NCI-H1694 (cell line): ENCODE measurements at regions not wholly inside any gene's neighbourhood (a gene's known extent, or its start where the extent isn't known, plus 50 kb on each side); places are given as distances from the start of the nearest gene placed in this dataset.
"Not testable (repeated sequence)": the region's sequence is repeated elsewhere in the genome, so short reads cannot be mapped to it uniquely, and the experiment has no call there.

Experiments
- DNase-seq: peaks from one replicate; lab custom pipeline; 2025; lab: John Stamatoyannopoulos, UW

DNA sequence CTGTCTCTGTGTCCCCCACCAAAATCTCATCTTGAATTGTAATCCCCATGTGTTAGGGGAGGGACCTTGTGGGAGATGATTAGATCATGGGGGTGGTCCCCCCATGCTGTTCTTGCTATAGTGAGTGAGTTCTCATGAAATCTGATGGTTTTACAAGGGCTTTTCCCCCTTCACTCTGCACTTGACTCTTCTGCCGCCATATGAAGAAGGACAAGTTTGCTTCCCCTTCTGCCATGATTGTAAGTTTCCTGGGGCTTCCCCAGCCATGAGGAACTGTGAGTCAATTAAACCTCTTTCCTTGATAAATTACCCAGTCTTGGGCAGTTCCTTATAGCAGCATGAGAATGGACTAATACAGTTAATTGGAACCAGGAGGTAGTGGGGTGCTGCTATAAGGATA is 137.1 kb upstream of the RAB4A start:
- no peak for DNase-seq

DNA sequence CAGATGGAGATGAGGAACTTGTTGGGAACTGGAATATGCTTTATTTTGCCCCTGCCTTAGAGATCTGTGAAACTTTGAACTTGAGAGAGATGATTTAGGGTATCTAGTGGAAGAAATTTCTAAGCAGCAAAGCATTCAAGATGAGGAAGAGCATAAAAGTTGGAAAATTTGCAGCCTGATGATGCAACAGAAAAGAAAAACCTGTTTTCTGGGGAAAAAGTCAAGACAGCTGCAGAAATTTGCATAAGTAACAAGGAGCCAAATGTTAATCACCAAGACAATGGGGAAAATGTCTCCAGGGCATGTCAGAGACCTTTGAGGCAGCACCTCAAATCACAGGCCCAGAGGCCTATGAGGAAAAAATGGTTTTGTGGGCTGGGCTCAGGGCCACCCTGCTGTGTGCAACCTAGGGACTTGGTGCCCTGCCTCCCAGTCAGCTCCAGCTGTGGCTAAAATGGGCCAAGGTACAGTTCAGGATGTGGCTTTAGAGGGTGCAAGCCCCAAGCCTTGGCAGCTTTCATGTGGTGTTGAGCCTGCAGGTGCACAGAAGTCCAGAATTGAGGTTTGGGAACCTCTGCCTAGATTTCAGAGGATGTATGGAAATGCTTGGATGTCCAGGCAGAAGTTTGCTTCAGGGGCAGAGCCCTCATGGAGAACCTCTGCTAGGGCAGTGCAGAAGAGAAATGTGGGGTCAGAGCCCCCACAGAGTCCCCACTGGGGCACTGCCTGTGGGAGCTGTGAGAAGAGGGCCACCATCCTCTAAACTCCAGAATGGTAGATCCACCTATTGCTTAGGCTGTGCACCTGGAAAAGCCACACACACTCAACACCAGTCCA is 136.3 kb upstream of the RAB4A start:
- DNase-seq, result not testable (repeated sequence)

DNA sequence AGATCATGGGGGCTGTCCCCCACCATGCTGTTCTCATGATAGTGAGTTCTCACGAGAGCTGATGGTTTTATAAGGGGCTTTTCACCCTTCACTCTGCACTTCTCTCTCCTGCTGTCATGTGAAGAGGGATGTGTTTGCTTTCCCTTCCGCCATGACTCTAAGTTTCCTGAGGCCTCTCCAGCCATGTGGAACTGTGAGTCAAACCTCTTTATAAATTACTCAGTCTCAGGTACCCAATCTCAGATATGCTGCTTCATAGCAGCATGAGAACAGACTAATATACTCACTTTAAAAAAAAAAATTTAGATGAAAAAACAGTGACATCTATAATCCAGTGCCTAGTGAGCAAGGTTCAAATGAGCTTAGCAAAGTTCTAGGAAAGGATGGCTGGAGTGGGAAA is 135.1 kb upstream of the RAB4A start:
- DNase-seq, result no peak

DNA sequence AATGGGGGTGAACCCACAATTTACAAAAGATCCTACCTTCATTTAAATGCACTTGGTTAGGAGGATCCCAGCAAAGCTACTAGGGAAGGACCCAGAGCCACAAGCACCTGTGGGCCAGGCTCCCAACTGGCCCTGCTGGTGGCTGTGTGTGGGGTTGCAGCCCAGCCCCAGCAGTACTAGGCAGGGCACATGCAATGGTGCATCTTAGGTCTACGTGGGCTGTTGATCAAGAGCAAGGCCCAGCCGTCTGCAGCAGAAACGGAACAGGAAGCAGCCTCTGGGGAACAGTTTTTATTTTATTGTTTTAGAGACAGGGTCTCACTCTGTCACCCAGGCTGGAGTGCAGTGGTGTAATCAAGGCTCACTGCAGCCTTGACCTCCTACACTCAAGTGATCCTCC is 134.1 kb upstream of the RAB4A start:
- no peak for DNase-seq

DNA sequence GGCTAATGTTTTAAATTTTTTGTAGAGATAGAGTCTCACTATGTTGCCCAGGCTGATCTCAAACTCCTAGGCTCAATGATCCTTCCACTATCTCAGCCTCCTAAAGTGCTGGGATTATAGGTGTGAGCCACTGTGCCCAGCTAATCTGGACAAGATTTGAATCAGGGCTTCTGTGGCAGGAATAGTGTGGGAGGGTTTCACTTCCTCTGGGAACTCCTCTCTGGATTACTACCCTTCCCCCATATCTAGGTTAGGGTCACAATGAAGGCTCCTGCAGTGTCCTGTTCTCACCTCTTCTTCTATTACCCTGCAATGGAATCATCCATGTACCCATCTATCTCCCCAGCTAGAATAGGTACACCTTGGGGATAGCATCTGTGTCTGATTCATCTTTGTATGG is 133.6 kb upstream of the RAB4A start:
- no peak for DNase-seq

DNA sequence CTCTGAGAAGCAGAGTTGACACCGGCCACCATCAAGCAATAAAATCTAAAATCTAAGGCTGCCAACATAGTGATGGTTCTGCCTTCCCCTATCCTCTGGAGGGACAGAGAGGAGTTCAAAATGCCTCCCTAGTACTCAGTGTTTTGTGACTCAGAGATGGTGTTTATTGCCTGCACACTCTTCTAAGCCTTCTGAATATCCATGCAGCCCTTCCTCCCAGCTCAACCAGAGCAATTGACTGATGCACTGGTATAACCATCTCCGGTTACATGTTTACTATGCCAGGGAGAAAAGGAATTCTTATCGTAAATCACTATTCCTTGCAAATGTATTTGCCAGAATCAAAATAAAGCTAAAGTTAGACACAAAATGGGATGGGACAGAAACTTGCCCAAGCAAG is 132.9 kb upstream of the RAB4A start:
- DNase-seq, result no peak

DNA sequence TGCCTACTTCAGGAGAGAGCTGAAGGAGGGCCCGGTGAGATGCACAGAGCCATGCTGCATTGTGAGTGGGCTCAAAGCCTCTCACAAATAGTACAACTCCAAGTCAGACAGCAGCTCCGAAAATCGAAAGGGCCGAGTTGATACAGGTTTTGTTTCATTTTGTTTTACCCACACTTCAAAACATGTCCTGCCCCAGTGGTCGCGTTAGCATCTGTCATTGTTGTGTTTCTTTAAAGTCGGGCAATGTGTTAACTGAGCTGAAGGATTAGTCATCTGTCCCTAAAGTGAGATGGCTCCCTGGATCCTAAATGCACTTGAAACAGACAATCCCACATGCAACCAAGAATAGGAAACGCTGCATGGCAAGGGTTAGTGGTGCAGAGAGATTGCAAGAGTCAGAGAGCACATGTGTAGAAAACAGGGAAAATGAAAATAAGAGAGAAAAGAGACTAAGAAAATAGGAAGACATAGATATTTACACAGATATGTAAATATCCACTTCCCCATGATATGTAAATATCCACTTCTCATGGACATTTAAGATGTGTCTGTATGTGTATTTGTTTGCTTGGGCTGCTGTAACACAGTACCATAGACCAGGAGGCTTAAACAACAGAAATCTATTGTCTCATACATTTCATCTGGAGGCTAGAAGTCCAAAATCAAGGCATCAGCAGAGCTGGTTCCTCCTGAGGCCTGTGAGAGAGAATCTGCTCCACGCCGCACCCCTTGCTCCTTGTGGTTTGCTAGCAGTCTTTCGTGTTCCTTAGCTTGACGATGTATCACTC is 131.4 kb upstream of the RAB4A start:
- DNase-seq, result no peak

DNA sequence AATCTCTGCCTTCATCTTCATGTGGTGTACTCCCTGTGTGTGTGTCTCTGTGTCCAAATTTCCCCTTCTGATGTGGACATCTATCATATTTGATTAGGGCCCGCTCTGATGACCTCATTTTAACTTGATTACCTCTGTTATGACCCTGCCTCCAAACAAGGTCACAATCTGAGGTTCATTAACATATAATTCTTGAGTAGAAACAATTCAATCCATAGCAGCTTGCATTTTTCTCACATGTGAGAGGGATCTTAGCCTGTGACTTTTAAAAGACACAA is 130.9 kb upstream of the RAB4A start:
- DNase-seq, result no peak

DNA sequence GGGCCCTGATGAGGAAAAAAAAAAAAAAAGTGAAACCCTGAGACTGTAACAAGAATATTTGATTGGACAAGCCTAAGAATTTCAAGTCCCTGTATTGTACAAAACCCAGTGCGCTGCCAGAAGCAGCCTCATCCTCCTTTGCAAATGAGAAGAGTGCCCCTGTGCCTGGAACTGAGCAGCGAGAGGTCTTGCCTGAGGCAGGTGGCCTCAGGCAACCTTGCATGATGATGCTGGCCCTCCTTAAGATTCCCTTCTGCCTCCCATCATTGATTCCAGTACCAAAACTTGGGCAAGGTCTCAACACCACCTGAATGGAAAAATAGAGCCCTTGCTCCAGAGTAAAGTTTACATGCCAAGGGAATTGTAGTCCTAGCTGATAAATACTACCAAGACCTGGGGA is 129.6 kb upstream of the RAB4A start:
- DNase-seq, result no peak

DNA sequence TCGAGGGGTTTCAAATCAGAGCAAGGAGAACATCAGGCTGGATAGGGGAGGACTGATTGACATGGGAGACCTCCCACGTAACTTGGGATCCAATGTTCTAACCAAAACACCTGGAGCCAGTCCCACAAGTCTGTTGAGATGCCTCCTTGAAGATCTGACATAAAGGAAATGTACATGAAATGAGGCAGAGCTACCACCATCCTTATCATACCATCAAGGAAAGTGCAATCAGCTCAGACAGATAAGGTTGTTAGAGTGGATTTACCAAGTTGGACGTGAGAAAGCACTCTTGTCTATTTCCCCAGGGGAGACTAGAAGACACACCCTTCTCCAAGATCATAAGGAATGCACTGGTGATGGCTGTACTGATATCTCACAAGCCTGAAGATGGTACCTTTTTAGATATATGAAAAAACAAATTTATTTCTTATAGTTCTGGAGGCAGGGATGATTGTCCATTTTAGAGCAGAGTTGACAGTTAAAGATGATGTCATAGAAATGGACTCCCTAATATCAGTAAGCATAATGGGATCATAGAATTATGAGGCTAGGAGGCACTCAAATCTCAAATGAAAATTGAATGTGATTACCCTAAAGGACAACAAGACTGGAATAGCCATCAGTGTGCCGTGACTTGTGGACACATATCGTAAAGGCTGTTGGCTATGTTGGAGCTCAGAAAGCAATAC is 129.1 kb upstream of the RAB4A start:
- DNase-seq, result no peak

DNA sequence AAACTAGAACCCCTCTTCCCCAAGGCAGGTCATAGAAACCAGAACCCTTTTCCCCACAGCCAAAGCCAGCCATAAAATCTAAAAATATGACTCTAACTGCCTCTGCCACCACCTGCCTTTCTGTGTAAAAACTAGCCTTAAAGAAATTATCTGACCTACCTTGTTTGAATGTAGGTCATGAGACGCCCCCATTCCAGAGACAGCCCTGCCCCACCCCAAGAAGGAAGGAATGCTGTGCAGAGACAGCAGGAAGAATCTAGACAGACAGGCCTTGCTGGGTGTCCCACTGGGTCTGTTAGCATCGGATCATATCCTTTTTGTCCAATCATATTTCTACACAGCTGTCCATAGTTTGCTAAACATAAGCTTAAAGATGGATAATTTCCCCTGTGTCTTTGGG is 128.4 kb upstream of the RAB4A start:
- DNase-seq, result no peak

DNA sequence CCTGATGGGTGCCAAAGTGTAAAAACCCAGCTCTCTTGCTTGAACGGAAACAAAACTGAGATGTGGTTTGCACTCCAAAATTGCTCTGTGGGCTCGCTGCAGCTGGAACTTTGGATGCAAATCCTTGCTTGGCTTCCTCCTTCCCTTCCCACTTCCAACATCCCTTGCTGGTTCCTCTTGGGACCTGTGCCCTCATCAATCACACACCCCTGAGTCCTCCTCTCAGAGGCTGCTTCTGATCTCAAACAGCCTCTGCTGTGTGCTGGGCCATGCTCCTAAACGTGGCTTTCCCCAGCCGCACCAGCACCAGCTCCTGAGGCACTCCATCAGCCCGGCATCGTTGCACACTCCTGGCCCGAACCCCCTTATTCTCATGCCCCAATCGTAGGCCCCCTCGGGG is 124.3 kb upstream of the RAB4A start:
- DNase-seq, result no peak

DNA sequence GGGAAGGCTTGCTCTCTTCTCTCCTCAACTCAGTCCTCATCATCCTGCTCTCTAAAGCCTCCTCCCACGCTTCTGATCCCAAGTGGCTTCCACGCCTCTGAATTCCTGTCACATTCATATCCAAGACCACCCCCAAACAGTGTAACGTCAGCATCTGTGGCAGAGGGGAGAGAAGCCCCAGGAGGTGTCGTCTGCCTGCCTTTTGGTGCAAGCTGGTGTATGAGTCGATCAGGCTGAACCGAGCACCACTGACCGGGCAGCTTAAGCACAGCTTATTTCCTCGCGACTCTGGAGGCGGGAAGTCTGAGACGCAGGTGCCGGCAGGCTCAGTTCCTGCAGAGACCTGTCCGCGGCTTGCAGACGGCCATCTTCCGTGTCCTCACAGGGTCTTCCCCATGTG is 123.8 kb upstream of the RAB4A start:
- no peak for DNase-seq

DNA sequence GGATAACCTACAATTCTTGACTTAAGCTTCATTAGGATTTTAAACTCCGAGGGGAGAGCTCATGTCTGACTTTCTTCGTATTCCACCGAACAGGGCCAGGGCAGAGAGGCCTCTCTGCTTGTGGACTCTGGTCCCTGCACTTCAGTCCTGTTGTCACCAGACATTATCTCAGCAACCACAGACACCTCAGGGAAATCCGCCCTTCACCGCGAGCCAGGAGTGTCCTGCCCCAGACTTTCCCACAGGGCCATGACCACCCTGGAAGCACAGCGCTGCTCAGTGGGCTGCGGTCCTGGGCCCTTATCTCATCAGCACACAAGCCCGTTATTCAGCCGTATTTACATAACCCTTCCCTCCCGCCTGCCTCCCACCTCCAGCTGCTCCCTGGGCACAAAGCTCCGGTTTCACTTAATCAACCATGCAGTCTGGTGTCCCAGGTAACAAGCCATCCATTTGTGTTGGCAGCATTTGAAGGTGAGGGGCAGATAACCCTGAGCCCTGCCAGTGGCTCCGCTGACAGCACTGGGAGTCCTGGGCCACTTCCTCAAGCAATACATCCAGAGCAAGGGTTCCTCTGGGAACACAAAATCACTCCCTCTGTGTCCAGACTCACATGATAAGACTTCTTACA is 122.8 kb upstream of the RAB4A start:
- peak; percentile 38 for DNase-seq

DNA sequence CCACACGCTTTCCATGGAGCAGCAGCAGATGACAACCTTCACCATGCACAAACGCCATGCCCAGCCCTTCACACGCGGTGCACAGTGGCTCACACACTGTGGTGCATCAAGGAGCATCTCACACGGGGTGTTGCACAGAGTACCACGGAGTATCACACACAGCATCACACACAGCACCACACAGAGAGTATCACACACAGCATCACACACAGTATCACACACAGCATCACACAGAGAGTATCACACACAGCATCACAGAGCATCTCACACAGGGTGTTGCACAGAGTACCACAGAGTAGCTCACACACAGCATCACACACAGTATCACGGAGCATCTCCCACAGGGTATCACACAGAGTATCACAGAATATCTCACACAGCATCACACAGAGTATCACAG is 122.2 kb upstream of the RAB4A start:
- DNase-seq, result no peak

DNA sequence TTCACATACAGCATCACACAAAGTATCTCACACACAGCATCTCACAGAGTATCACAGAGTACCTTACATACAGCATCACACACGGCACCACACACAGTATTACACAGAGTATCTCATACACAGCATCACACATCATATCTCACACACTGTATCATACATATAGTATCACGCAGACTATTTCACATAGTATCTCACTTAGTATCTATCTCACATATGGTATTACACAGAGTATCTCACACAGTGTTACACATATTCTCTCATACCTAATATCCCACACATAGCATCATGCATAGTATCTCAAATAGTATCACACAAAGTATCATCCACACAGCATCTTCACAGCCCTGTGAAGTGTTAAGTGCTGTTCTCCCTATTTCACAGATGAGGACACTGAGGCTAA is 121.5 kb upstream of the RAB4A start:
- DNase-seq, result no peak

DNA sequence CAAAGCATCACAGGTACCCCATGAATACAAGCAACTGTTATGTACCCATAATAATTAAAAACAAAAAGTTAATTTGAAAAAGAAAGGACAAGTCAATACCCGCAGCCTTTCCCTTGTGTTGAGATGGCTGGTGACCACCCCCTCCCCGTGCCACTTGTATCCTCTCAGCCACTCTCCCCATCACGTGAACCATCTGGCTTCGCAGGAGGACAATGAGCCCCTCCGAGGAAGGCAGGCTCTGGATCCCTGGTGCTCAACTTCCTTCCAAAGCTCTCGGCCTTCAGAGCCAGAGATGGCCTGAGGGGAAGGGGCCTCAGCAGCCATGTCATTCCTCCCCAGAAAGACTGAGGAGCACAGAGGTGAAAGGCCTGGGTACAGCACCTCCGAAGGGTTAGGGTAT is 120.4 kb upstream of the RAB4A start:
- no peak for DNase-seq

DNA sequence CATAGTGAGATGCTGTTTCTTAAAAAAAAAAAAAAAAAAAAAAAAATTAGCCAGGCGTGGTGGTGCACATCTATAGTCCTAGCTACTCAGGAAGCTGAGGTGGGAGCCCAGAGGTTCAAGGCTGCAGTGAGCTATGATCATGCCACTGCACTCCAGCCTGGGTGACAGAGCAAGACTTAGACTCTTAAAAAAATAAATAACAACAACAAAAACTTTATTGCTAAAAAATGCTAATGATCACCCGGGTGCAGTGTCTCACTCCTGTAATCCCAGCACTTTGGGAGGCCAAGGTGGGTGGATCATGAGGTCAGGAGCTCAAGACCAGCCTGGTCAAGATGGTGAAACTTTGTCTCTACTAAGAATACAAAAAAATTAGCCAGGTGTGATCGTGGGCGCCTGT is 119.5 kb upstream of the RAB4A start:
- DNase-seq, result not testable (repeated sequence)

DNA sequence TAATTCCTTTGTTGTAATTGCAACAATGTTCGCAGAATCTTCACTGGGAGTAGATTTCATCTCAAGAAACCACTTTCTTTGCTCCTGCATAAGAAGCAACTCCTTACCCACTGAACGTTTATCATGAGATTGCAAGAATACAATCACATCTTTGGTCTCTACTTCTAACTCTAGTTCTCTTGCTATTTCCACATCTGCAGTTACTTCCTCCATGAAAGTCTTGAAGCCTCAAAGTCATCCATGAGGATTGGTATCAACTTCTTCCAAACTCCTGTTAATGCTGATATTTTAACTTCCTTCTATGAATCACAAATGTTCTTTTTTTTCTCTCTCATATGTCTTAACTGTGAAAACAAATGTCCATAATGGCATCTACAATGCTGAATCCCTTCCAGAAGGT is 118.6 kb upstream of the RAB4A start:
- DNase-seq, result no peak

DNA sequence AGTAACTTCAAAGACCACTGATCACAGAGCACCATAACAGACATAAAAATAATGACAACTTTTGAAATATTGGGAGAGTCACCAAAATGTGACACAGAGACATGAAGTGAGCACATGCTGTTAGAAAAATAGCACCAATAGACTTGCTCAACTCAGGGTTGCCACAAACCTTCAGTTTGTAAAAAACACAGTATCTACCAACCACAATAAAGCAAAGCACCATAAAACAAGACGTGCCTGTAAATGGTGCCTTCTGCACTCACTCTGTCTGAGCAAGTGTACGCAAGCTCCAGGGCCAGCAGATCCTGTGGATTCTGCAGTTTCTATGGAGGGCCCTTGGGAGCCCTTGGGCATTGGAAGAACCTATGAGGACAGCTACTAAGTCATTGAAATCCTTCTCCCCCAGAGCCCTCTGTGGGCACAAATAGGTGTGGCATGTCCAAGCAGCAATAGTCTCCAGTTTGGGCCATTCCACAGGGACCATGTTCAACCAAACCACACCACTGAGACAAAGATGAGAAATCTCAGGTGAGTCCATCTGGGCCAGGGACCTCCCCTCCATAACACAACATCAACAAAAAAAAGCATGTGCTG is 116.9 kb upstream of the RAB4A start:
- no peak for DNase-seq

DNA sequence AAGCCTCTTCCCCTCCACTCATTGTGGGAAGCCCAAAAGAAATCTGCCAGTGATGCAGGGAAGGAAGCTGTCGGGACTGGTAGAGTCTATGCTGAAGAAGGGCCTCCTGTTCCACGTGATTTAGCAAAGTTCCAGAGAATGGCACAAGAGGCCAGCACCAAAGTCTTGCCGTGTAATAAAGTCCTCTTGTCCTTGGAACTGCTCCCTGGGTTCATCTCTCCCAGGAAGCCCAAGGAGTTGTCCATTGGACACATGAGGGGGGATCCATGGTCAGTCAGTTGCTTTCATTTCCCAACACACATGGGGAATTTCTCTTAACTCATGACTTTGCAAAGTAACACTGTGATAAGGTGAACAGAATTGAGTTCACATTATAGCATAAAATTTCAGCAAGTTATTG is 116.1 kb upstream of the RAB4A start:
- no peak for DNase-seq

DNA sequence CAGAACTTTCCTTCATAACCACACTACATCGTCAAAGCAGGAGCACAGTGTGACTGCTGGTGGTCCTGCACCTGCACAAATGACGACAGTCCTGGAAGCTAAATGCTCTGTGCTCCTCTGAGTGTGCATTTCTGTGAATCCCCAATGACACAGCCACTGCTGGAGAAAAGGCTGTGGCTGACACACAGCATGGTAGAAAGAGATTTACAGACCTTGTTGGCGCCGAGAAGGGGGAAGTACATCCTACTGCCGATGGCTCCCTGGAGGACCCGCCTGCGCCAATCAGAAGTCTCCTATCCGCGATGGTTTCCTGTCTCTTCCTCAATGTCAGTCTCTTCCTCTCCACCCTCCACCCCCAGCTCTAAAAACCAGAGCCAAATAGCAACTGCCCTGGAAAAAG is 115.4 kb upstream of the RAB4A start:
- DNase-seq, result no peak
